Activated CD8-positive, alpha-beta memory T cell treated with anti-CD3 and anti-CD28 coated beads for 4 hours (primary cell): ENCODE measurements at regions not wholly inside any gene's neighbourhood (a gene's known extent, or its start where the extent isn't known, plus 50 kb on each side); places are given as distances from the start of the nearest gene placed in this dataset.
"Not testable (repeated sequence)": the region's sequence is repeated elsewhere in the genome, so short reads cannot be mapped to it uniquely, and the experiment has no call there.

Source experiments
- DNase-seq, 2 donors: peaks; one replicate each; pipeline ENCODE4 v3.0.0-alpha.2; 2020; ENCODE audit warnings: low read depth in 2 of 2

GRCh38 chr2:57703407-57703806 lies 343.2 kb upstream of the VRK2 start:
- DNase-seq: no peak

DNA sequence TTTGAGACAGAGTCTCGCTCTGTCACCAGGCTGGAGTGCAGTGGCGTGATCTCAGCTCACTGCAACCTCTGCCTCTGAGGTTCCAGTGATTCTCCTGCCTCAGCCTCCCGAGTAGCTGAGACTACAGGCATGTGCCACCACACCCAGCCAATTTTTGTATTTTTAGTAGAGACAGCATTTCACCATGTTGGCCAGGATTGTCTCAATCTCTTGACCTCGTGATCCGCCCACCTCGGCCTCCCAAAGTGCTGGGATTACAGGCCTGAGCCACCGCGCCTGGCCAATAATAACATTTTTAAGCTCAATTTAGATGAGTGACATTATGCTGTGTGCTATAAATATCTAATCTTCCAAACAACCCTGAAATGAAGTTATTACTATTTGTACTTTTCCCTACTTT lies 338.8 kb upstream of the VRK2 start:
- not testable (repeated sequence) for DNase-seq

DNA sequence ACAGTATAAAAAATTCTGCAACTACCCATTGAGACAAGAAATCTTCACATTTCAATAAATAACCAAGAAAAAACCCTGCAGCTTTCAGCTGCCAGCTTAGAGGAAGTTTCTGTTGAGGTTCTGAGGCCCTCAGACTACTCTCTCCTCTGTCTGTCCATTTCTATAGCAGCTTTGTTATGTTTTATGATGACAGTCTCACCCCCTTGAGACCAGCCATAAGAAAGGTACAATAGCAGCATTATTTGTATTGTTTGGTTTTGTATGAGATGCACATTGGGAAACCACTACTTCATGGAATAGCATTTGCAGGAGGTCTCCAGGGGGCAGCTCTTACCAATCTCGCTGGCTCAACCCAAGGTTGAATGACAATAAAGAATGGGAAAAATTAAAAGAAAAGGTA lies 334.6 kb upstream of the VRK2 start:
- DNase-seq: no peak

DNA sequence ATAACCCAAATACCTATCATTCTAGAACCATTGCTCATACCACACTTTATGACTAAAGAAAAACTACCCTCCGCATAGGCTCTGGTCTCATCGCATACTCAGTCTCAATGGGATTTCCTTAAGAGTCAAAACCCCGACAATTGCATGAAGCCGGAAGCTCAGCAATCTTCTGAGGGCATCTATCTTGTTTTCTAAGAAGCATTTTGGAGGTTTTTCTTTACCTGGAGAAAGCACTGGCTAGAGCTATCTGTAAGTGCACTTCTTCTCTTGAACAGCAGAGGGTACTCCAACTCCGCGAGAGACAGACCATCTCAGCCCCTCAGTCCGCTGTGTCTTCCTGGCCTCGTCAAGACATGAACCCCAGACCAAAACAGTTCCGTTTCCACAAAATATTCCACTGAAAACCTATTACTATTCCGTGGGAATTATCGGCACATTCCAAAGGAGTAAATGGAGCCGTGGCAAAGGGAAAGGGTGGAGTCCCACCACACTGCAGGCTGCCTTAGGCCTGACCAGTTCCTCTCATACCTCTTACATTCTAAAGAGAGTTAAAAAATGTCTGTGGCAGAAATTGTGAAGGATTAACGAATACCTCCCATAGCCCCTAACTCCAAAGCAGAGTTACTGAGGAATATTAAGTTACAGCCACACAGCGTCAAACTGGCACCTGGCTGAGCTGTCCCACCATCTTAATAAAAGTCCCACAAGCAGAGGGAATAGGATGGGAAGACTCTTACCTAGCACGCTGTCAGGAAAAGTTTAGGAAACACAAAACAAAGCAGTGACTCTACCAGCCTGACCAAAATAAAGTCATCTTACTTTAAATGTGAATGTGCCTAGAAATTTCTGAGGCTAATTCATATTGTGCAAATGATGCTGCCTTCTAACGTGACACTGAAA lies 325.6 kb upstream of the VRK2 start:
- DNase-seq: no peak

DNA sequence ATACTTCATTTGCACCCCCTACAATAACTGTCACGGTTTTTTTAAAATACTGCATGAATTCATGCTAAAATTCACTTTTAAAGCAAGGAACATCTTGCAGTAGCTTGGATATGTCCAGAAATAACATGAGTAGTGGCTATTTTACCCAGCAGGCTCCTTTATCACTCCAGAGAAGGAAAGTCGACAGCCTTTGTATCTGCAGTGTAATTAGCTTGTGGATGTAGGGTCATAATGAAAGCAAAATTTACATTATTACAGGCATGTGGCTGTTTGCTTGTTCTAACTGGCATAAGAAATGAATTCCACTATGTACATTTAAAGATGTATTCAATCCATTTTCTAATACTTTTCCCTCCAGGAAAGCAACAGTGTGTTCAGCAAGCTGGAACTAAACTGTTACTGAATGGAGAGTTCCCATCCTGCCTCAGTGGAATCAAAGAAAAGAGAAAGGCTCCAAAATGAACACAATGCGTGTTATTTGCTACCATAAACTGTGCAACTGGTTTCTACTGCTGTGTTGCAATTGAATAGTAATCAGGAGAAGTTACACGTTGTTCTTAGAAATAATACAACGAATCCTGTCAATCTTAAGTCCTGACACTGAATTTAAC lies 321.2 kb upstream of the VRK2 start:
- no peak for DNase-seq

- DNase-seq: no peak
Measured at GRCh38 chr2:57726294-57726693, 320.3 kb upstream of the VRK2 start.

GRCh38 chr2:57728691-57729090 lies 317.9 kb upstream of the VRK2 start:
- no peak for DNase-seq

- DNase-seq: no peak
Measured at GRCh38 chr2:57733956-57734355, 312.6 kb upstream of the VRK2 start.

- no peak for DNase-seq
Measured at GRCh38 chr2:57740891-57741290, 305.7 kb upstream of the VRK2 start.

- DNase-seq: no peak
Measured at GRCh38 chr2:57753636-57754035, 293.0 kb upstream of the VRK2 start.

- DNase-seq: no peak
Measured at GRCh38 chr2:57758686-57759085, 287.9 kb upstream of the VRK2 start.

- DNase-seq: no peak
Measured at GRCh38 chr2:57759131-57759530, 287.5 kb upstream of the VRK2 start.

GRCh38 chr2:57759822-57760300 lies 286.7 kb upstream of the VRK2 start:
- DNase-seq: peak; percentile 35 to 50

DNA sequence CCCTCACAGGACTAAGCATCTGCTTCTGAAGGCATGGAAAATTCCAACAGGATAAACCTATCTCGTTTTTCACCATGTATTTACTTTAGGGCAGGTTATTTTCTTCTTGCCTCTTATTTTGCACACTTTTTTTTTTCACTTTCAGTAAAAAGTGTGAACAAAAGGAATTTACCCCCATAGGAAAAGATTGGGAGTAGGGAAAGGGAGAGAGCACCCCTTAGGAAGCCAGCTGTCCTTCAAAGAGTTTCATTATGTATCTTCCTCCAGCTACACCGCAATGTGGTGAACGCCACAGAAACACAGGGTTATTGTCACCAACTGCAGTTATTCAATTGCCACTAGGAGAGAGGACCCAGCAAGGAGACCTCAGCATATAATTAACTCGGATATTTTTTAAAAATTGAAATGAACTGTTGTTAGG lies 286.2 kb upstream of the VRK2 start:
- no peak for DNase-seq

DNA sequence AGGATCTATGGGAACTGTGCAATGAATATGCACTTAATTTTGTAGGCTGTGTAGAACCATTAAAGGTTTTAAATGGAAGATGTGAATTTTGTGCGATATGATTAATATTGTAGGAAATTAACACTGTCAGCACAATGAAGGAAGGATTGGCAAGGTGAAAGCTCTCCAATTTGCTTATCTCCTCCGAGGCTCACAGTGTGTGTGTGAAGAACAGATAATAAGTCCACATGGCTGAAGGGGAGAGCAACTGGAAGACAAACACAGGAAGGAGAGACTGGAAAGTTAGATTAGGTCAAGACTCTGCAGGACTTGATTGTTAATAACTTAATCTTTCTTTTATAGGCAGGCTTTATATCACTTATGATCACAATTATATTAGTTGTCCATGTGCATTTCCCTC lies 269.7 kb upstream of the VRK2 start:
- DNase-seq: no peak

GRCh38 chr2:57782587-57782986 lies 264.0 kb upstream of the VRK2 start:
- DNase-seq: no peak

DNA sequence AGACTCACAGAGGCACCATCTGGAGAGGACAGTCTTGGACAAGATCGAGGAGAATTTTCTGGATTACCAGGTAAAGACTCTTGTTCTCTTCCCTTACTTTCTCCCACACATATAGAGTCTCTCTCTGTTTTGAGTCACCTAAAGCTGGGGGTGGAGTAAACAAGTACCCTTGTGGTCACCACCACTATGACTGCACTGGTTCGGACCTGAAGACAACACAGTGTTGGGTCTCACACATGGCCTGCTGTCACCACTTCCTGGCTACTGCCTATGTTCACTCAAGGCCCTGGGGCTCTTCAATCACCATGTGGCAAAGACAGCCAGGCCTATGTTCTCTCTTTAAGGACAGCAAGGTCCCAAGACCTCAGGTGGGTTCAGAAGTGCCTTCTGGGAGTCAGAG lies 253.3 kb upstream of the VRK2 start:
- DNase-seq: no peak

GRCh38 chr2:57796527-57796926 lies 250.1 kb upstream of the VRK2 start:
- DNase-seq: no peak

- DNase-seq: no peak
Measured at GRCh38 chr2:57798346-57798745, 248.3 kb upstream of the VRK2 start.

DNA sequence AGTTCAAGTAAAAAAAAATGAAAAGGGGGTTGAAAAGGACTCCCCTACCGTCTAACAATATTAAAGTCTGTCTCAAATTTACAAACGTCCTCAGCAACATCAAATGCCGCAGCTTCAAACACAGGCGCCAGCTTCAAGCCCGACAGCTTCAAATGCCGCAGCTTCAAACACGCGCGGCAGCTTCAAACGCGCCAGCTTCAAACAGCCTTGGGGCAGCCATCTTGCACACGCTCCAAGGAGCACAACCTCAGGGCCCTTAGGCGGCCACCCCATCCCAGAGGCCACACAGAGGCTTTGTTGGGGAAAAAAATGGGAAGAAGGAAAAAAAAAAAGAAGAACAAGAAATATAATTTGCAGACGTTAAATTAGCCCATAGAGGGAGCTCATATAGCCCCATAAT lies 244.4 kb upstream of the VRK2 start:
- no peak for DNase-seq

DNA sequence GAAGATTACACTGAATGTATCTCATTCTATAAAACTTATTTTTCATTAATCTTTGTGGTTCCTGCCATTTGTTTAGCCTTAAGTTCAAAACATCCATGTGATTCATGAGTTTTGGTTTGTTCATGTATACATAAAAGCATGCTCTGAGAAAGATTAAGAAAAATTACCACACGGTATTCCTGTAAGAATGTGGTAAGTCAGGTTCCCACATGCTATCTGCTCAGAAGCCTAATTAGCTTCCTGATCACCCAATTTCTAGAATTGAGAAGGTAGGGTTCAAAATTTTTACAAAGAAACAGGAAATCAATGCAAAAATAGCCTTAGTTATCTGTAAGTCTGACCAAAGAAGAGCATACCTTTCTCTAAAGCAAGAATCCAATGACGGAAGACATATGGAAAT lies 241.6 kb upstream of the VRK2 start:
- DNase-seq: no peak

DNA sequence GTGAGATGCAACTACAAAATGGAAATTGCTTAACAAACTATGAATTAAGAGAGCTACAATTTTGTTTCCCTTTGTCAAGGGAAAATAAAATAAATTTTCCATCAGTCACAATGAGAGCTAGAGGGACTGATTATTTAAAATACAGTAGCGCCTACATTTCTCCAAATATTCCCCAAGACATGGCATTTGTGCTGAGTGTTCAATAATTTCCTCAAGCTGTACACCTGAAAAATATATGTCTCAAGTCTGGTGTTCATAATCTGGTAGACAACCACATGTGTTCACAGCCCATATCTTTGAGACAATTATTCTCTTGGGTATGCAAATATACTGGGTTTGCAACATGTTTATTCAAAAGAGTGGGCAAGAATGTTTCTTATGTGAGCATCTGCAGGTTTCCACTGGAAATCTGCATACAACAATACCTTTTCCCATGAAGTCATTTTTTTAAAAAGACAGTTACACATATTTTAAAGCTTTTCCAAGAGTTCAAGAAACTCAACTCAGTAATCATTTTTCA lies 240.1 kb upstream of the VRK2 start:
- no peak for DNase-seq

GRCh38 chr2:57809230-57809629 lies 237.4 kb upstream of the VRK2 start:
- no peak for DNase-seq
